Type B pancreatic cell (in vitro differentiated cells): ENCODE measurements at regions not wholly inside any gene's neighbourhood (a gene's known extent, or its start where the extent isn't known, plus 50 kb on each side); places are given as distances from the start of the nearest gene placed in this dataset.

Experiments
- DNase-seq: peaks from one replicate; pipeline ENCODE4 v3.0.0; 2021; ENCODE audit warnings: mixed read lengths; ENCODE audit not compliant: unreplicated experiment; ENCODE audit errors: extremely low spot score
- H3K27ac Mint-ChIP-seq: 2 replicates; pipeline ENCODE4 v1.8.0; 2021; ENCODE audit warnings: mild to moderate bottlenecking, mixed read lengths
- H3K27me3 Mint-ChIP-seq: 2 replicates; pipeline ENCODE4 v1.8.0; 2021; ENCODE audit warnings: mixed read lengths
- H3K36me3 Mint-ChIP-seq: 2 replicates; pipeline ENCODE4 v1.8.0; 2021; ENCODE audit warnings: mixed read lengths
- H3K4me1 Mint-ChIP-seq: one replicate; pipeline ENCODE4 v1.8.0; 2021; ENCODE audit warnings: mixed read lengths; ENCODE audit not compliant: unreplicated experiment
- H3K4me3 Mint-ChIP-seq: 2 replicates; pipeline ENCODE4 v1.8.0; 2021; ENCODE audit warnings: mild to moderate bottlenecking, mixed read lengths
- H3K9me3 Mint-ChIP-seq: 2 replicates; pipeline ENCODE4 v1.8.0; 2021; ENCODE audit warnings: mixed read lengths
- TF ChIP-seq, protein P1 (sequence below): fragments of 200-600 bp; sonication (generic); conservative IDR thresholded peaks from 2 replicates; pipeline ENCODE4 v1.5.0; 2021; ENCODE audit warnings: antibody characterized with exemption, mild to moderate bottlenecking

DNA sequence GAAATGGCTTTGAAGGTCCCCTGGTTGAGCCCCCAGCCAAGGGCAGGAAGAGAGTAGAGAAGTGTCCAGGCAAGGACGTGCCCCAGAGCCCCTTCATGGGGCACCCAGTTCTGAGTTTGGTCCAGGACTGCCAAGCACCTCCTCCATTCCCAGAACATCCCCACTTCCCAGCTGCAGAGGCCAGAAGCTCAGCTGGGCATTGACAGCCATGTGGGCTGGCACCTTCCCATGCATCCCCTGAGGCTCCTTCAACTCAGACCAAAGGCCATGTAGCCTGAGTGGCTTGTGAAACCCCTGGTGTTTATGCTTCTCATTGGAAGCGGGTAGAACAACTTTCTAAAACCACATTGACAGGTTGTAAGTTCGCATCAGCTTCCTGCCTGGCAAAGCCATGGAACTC, 789.6 kb downstream of the TBC1D22A start:
- H3K27ac Mint-ChIP-seq: no peak overlapping the region
- H3K9me3 Mint-ChIP-seq: peaks cover 11% of the 10 kb centered on the region
- no peaks in the 10 kb centered on the region for H3K27me3 Mint-ChIP-seq

DNA sequence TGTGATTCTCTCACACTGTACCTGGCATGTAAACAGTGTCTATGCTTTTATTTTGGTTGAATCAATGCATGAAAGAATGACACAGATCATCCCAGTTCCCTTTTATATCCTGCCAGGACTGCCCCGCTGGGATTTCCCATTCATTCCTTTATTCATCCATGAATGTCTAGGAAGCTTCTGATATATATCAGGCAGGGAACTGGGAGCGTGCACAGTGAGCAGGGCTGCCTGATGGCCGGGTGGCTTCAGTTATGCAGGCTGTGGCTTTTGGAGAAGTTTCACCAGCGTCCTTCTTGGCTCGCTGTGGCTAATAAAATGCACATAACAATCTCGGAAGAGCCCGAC, 789.0 kb downstream of the TBC1D22A start:
- DNase-seq: peak; percentile 18
- Mint-ChIP-seq H3K36me3 (no peaks in the 10 kb centered on the region), H3K27ac (no peak overlapping the region), H3K9me3 (peaks cover 5% of the 10 kb centered on the region), H3K4me1 (no peaks in the 10 kb centered on the region), H3K27me3 (no peaks in the 10 kb centered on the region), H3K4me3 (no peak overlapping the region)
- TF ChIP-seq, protein P1, sequence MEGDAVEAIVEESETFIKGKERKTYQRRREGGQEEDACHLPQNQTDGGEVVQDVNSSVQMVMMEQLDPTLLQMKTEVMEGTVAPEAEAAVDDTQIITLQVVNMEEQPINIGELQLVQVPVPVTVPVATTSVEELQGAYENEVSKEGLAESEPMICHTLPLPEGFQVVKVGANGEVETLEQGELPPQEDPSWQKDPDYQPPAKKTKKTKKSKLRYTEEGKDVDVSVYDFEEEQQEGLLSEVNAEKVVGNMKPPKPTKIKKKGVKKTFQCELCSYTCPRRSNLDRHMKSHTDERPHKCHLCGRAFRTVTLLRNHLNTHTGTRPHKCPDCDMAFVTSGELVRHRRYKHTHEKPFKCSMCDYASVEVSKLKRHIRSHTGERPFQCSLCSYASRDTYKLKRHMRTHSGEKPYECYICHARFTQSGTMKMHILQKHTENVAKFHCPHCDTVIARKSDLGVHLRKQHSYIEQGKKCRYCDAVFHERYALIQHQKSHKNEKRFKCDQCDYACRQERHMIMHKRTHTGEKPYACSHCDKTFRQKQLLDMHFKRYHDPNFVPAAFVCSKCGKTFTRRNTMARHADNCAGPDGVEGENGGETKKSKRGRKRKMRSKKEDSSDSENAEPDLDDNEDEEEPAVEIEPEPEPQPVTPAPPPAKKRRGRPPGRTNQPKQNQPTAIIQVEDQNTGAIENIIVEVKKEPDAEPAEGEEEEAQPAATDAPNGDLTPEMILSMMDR: no peak

More for the DNA sequence above, 789.6 kb downstream of the TBC1D22A start:
- no peak overlapping the region for H3K4me3 Mint-ChIP-seq
- peak; percentile 34 for DNase-seq
- no peaks in the 10 kb centered on the region for H3K4me1 Mint-ChIP-seq
- H3K36me3 Mint-ChIP-seq: peaks cover 1% of the 10 kb centered on the region
- TF ChIP-seq, protein P1: no peak

DNA sequence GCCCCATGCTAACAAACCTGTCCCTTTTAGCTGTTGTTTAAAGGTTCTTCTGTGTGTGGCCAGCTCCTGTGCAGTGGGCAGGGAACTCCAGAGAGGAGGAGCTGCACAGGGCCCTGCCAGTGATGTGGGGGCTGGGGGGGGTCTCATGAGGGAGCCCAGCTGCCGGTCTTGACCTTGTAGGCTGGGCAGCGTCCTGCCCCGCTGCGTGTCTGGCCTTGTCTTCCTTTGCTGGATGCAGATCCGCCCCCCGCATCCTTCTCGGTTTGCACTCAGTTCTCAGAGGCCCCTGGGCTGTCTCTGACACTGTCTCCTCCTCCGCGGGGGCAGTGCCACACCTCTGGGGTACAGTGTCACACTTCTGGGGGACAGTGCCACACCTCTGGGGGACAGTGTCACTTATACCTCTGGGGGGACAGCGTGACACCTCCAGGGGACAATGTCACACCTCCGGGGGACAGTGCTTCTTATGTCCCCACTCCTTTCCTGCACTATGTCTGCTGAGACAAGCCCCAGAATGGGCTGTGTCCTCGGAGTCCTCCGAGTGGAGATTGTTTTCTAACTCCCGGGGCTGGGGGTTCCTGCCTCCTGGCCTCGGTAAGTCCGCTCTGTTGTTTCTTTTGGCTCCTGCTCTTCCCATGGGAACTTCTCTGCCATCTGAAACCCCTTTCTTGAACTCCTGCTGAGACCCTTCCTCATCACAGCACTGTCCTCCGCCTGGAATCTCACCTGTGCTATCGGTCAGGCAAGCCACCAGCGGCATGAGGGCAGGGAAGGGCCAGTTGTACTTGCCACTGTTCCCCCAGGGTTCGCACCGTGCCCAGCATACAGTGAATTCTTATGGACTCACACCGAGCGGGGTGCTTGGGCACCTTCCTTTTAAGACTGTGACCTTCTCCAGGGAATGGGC, 788.3 kb downstream of the TBC1D22A start:
- H3K9me3 Mint-ChIP-seq: peaks cover 4% of the 10 kb centered on the region

GRCh38 chr22:47549741-47550340, 787.4 kb downstream of the TBC1D22A start:
- Mint-ChIP-seq H3K4me1 (no peaks in the 10 kb centered on the region), H3K27ac (no peak overlapping the region), H3K36me3 (no peaks in the 10 kb centered on the region), H3K4me3 (no peak overlapping the region), H3K9me3 (peaks cover 4% of the 10 kb centered on the region), H3K27me3 (no peaks in the 10 kb centered on the region)
- TF ChIP-seq, protein P1: no peak
- DNase-seq: peak; percentile 39

More for the DNA sequence above, 788.3 kb downstream of the TBC1D22A start:
- TF ChIP-seq, protein P1: no peak
- Mint-ChIP-seq H3K27ac (no peak overlapping the region), H3K4me3 (no peak overlapping the region), H3K27me3 (no peaks in the 10 kb centered on the region), H3K36me3 (no peaks in the 10 kb centered on the region), H3K4me1 (no peaks in the 10 kb centered on the region)
- peak; percentile 56 for DNase-seq

GRCh38 chr22:47548953-47549740, 786.7 kb downstream of the TBC1D22A start:
- Mint-ChIP-seq H3K9me3 (peaks cover 4% of the 10 kb centered on the region), H3K27me3 (no peaks in the 10 kb centered on the region), H3K36me3 (no peaks in the 10 kb centered on the region), H3K4me3 (no peak overlapping the region), H3K27ac (no peak overlapping the region), H3K4me1 (no peaks in the 10 kb centered on the region)
- TF ChIP-seq, protein P1: no peak
- DNase-seq: peak; percentile 36
